ENCODE measurements at regions not wholly inside any gene's neighbourhood (a gene's known extent, or its start where the extent isn't known, plus 50 kb on each side); places are given as distances from the start of the nearest gene placed in this dataset.

GRCh38 chr2:196530910-196531309 is 108.6 kb upstream of the CCDC150 start:
- no peak for TF ChIP-seq CTCF (IDR thresholded peaks at IDR 0.05; ENCODE audit: poor library complexity)
- no peak for TF ChIP-seq EZH2phosphoT487 (IDR thresholded peaks at IDR 0.05; ENCODE audit: low read depth, severe bottlenecking, unreplicated experiment)

Measured in hepatocyte (in vitro differentiated cells).